B cell (primary cell): ENCODE measurements at regions not wholly inside any gene's neighbourhood (a gene's known extent, or its start where the extent isn't known, plus 50 kb on each side); places are given as distances from the start of the nearest gene placed in this dataset.
"Not testable (repeated sequence)": the region's sequence is repeated elsewhere in the genome, so short reads cannot be mapped to it uniquely, and the experiment has no call there.

Source experiments
- ATAC-seq: fragments of 200-7000 bp; cut with Tn5 transposase; one replicate; pipeline ENCODE4 v1.10.0; 2021; ENCODE audit warnings: low read depth, mild to moderate bottlenecking, moderate number of reproducible peaks, moderate library complexity
- CTCF ChIA-PET: fragments of 350-600 bp; sonication (Branson Sonifier 250); formaldehyde crosslinking; loops from one replicate; lab custom pipeline; 2021; ENCODE audit warnings: antibody characterized with exemption, inconsistent platforms; lab: Charles Lee
- POLR2A ChIA-PET: fragments of 350-600 bp; sonication (Branson Sonifier 250); formaldehyde crosslinking; loops from one replicate; lab custom pipeline; 2021; ENCODE audit warnings: antibody characterized with exemption; lab: Charles Lee
- DNase-seq: peaks from one replicate; pipeline ENCODE4 v3.0.0; 2013
- H2AFZ ChIP-seq: 2 replicates; pipeline ENCODE4 v1.6.1; 2012; ENCODE audit warnings: mild to moderate bottlenecking, low read depth, low read length; ENCODE audit not compliant: insufficient read depth, poor library complexity, severe bottlenecking
- H3K27ac ChIP-seq, 2 donors: 1 replicate in 1 of 2; 2 replicates in 1 of 2; pipeline ENCODE4 v1.5.1; 2012 to 2013; ENCODE audit warnings: low read length in 2 of 2, mild to moderate bottlenecking in 2 of 2, moderate library complexity in 1 of 2
- H3K27me3 ChIP-seq, 4 experiments: fragments of 200-600 bp in 1 of 4; sonication (generic) in 1 of 4; replicated peaks in 1 of 4; 1 replicate in 2 of 4; 2 replicates in 2 of 4; pipeline versions ENCODE4 v1.6.1 to v1.7.0; 2013 to 2016; ENCODE audit warnings: low read length in 3 of 4, mild to moderate bottlenecking in 2 of 4, mixed read lengths in 1 of 4, moderate library complexity in 1 of 4; ENCODE audit not compliant: insufficient read depth in 4 of 4, control insufficient read depth in 3 of 4; ENCODE audit errors: control extremely low read depth in 1 of 4
- H3K36me3 ChIP-seq, 2 experiments: replicated peaks in 1 of 2; 1 replicate in 1 of 2; 2 replicates in 1 of 2; pipeline versions ENCODE4 v1.6.1 to v1.7.1; 2013; ENCODE audit warnings: low read length in 1 of 2; ENCODE audit not compliant: insufficient read depth in 2 of 2, control insufficient read depth in 1 of 2; ENCODE audit errors: control extremely low read depth in 1 of 2, extremely low read depth in 1 of 2
- H3K4me1 ChIP-seq, 2 donors: fragments of 200-600 bp in 1 of 2; sonication (generic) in 1 of 2; 1 replicate in 1 of 2; 2 replicates in 1 of 2; pipeline versions ENCODE4 v1.5.1 to v1.6.1; 2013 to 2017; ENCODE audit warnings: low read length in 2 of 2; ENCODE audit not compliant: control insufficient read depth in 2 of 2, insufficient read depth in 2 of 2
- H3K4me2 ChIP-seq: replicated peaks from 2 replicates; pipeline ENCODE3; 2012; ENCODE audit warnings: mild to moderate bottlenecking, low read depth, low read length; ENCODE audit not compliant: poor library complexity, severe bottlenecking
- H3K4me3 ChIP-seq, 5 experiments: fragments of 200-600 bp in 1 of 5; sonication (generic) in 1 of 5; 1 replicate in 3 of 5; 2 replicates in 2 of 5; pipeline versions ENCODE4 v1.5.1 to v1.7.0; 2011 to 2016; ENCODE audit warnings: low read length in 4 of 5, mild to moderate bottlenecking in 4 of 5, low read depth in 2 of 5, control low read depth in 1 of 5, moderate library complexity in 1 of 5; ENCODE audit not compliant: insufficient read depth in 1 of 5; ENCODE audit errors: control extremely low read depth in 1 of 5, extremely low read depth in 1 of 5
- H3K79me2 ChIP-seq: fragments of 200-600 bp; sonication (generic); one replicate; pipeline ENCODE4 v1.6.0; 2016; ENCODE audit warnings: low read length; ENCODE audit not compliant: control insufficient read depth, insufficient read depth
- H3K9ac ChIP-seq: fragments of 200-600 bp; sonication (generic); 2 replicates; pipeline ENCODE4 v1.6.1; 2017; ENCODE audit warnings: mild to moderate bottlenecking, low read length, moderate library complexity
- H3K9me3 ChIP-seq, 3 donors: one replicate each; pipeline versions ENCODE4 v1.6.1 to v1.7.1; 2013; ENCODE audit warnings: low read length in 2 of 3; ENCODE audit not compliant: control insufficient read depth in 2 of 3, insufficient read depth in 1 of 3; ENCODE audit errors: control extremely low read depth in 1 of 3
- H4K20me1 ChIP-seq: 2 replicates; pipeline ENCODE4 v1.6.0; 2012; ENCODE audit warnings: mild to moderate bottlenecking, low read length; ENCODE audit not compliant: insufficient read depth, control insufficient read depth, poor library complexity, severe bottlenecking
- H3K27ac Mint-ChIP-seq: one replicate; pipeline ENCODE4 v1.8.0; 2021; ENCODE audit warnings: mixed read lengths
- H3K27me3 Mint-ChIP-seq: one replicate; pipeline ENCODE4 v1.8.0; 2021; ENCODE audit warnings: mixed read lengths
- H3K4me1 Mint-ChIP-seq: one replicate; pipeline ENCODE4 v1.8.0; 2021; ENCODE audit warnings: mixed read lengths
- H3K4me3 Mint-ChIP-seq: one replicate; pipeline ENCODE4 v1.8.0; 2021; ENCODE audit warnings: mixed read lengths
- H3K9me3 Mint-ChIP-seq: one replicate; pipeline ENCODE4 v1.8.0; 2022; ENCODE audit warnings: mixed read lengths; ENCODE audit not compliant: insufficient read depth
- CTCF ChIP-seq: fragments of 200-600 bp; IDR thresholded peaks from one replicate; pipeline ENCODE4 v1.8.0; 2022; ENCODE audit warnings: antibody characterized with exemption, mild to moderate bottlenecking
- EZH2 ChIP-seq: IDR thresholded peaks from 2 replicates; pipeline ENCODE4 v1.6.1; 2012; ENCODE audit warnings: borderline replicate concordance, low read depth, mild to moderate bottlenecking, moderate library complexity, low read length; ENCODE audit not compliant: insufficient read depth, poor library complexity, severe bottlenecking
- WGBS: methylation state at CpG from one replicate; pipeline ENCODE4 v1.1.5; 2013; ENCODE audit warnings: missing lambda C conversion rate; ENCODE audit not compliant: insufficient coverage; 5-methylcytosine and 5-hydroxymethylcytosine counted together
- intact Hi-C: fragments of 100-400 bp; cut with micrococcal nuclease; formaldehyde crosslinking; loops from one replicate; pipeline ENCODE4 v1.10.0; 2022

- Histone ChIP-seq H3K9me3 (peaks cover 0 to 7% (median 0%) of the 10 kb centered on the region in 3 donors), H3K27me3 (peaks cover 0 to 4% (median 0%) of the 10 kb centered on the region in 4 experiments), H3K36me3 (no peaks in the 10 kb centered on the region), H3K9ac (no peak overlapping the region), H4K20me1 (no peaks in the 10 kb centered on the region), H3K4me3 (no peak overlapping the region), H3K4me2 (no peak overlapping the region), H2AFZ (no peak overlapping the region), H3K27ac (no peak overlapping the region), H3K79me2 (no peaks in the 10 kb centered on the region), H3K4me1 (no peaks in the 10 kb centered on the region)
- Mint-ChIP-seq H3K27me3 (peaks cover 31% of the 10 kb centered on the region), H3K4me1 (no peaks in the 10 kb centered on the region), H3K27ac (no peak overlapping the region), H3K9me3 (peaks cover 3% of the 10 kb centered on the region), H3K4me3 (no peak overlapping the region)
- no CpG with 5 or more reads among the region's 1 CpG for WGBS
- intact Hi-C loops, result no loop called here
- ATAC-seq (no peak), DNase-seq (no peak)
- TF ChIP-seq CTCF (no peak), EZH2 (no peak)
- CTCF ChIA-PET, result no interaction called here
- POLR2A ChIA-PET, result no interaction called here
These were observed 139.0 kb upstream of the TNPO1 start for GRCh38 chr5:72677447-72677846.

GRCh38 chr5:72676831-72677230 is 139.6 kb upstream of the TNPO1 start:
- intact Hi-C loops, H3K4me1 ChIP-seq, CTCF ChIA-PET, H3K9me3 Mint-ChIP-seq, H3K9ac ChIP-seq, ATAC-seq, H3K9me3 ChIP-seq, H3K27me3 ChIP-seq, DNase-seq, POLR2A ChIA-PET, H3K4me1 Mint-ChIP-seq, H2AFZ ChIP-seq, H3K27ac Mint-ChIP-seq, H4K20me1 ChIP-seq, H3K4me2 ChIP-seq, H3K36me3 ChIP-seq, H3K4me3 Mint-ChIP-seq, H3K4me3 ChIP-seq, H3K79me2 ChIP-seq, H3K27ac ChIP-seq: not testable (repeated sequence)
- 98% methylated on average over 6 of the region's 8 CpGs for WGBS
- peaks cover 25% of the 10 kb centered on the region for H3K27me3 Mint-ChIP-seq
